OCI-LY1 (cell line): ENCODE measurements at regions not wholly inside any gene's neighbourhood (a gene's known extent, or its start where the extent isn't known, plus 50 kb on each side); places are given as distances from the start of the nearest gene placed in this dataset.

Experiments
- H2AFZ ChIP-seq: fragments of 200-600 bp; sonication (generic), shearing (Covaris generic); 2 replicates; pipeline ENCODE4 v1.6.0; 2014; ENCODE audit warnings: antibody characterized with exemption, mild to moderate bottlenecking, low read length
- H3F3A ChIP-seq: fragments of 200-600 bp; sonication (generic), shearing (Covaris generic); 2 replicates; pipeline ENCODE4 v1.6.0; 2014; ENCODE audit warnings: mild to moderate bottlenecking, antibody characterized with exemption, low read length, moderate library complexity; ENCODE audit not compliant: insufficient read depth
- H3K27ac ChIP-seq: fragments of 200-600 bp; sonication (generic); 2 replicates; pipeline ENCODE4 v1.5.1; 2014; ENCODE audit warnings: low read length, mixed run types, mild to moderate bottlenecking, low read depth; ENCODE audit not compliant: poor library complexity, severe bottlenecking
- H3K27me3 ChIP-seq: fragments of 200-600 bp; sonication (generic); 2 replicates; pipeline ENCODE4 v1.6.0; 2014; ENCODE audit warnings: antibody characterized with exemption, mild to moderate bottlenecking, low read length, moderate library complexity; ENCODE audit not compliant: insufficient read depth
- H3K36me3 ChIP-seq: fragments of 200-600 bp; sonication (generic); 2 replicates; pipeline ENCODE4 v1.6.1; 2014; ENCODE audit warnings: mild to moderate bottlenecking, antibody characterized with exemption, low read length, moderate library complexity, mixed read lengths; ENCODE audit not compliant: insufficient read depth
- H3K4me1 ChIP-seq: fragments of 200-600 bp; sonication (generic); 2 replicates; pipeline ENCODE4 v1.5.1; 2014; ENCODE audit warnings: mild to moderate bottlenecking, low read length, moderate library complexity; ENCODE audit not compliant: insufficient read depth, severe bottlenecking
- H3K4me2 ChIP-seq: fragments of 200-600 bp; sonication (generic), shearing (Covaris generic); 2 replicates; pipeline ENCODE4 v1.6.1; 2014; ENCODE audit warnings: low read length
- H3K4me3 ChIP-seq: fragments of 200-600 bp; sonication (generic); 2 replicates; pipeline ENCODE4 v1.5.1; 2014; ENCODE audit warnings: low read length, low read depth, mild to moderate bottlenecking, mixed read lengths; ENCODE audit not compliant: poor library complexity, severe bottlenecking
- H3K79me2 ChIP-seq: fragments of 200-600 bp; shearing (Covaris generic); 2 replicates; pipeline ENCODE4 v1.6.1; 2016; ENCODE audit warnings: mixed run types, low read length, mixed read lengths; ENCODE audit not compliant: insufficient read depth
- H3K9ac ChIP-seq: fragments of 200-600 bp; sonication (generic), shearing (Covaris generic); 2 replicates; pipeline ENCODE4 v1.6.1; 2014; ENCODE audit warnings: mild to moderate bottlenecking, low read length, mixed read lengths
- H3K9me2 ChIP-seq: fragments of 200-600 bp; sonication (generic), shearing (Covaris generic); 2 replicates; pipeline ENCODE4 v1.6.1; 2014; ENCODE audit warnings: low read depth, mild to moderate bottlenecking, low read length, mixed read lengths
- H3K9me3 ChIP-seq: fragments of 200-600 bp; shearing (Covaris generic); 2 replicates; pipeline ENCODE4 v1.6.1; 2014; ENCODE audit warnings: low read length, mixed read lengths
- H4K20me1 ChIP-seq: fragments of 200-600 bp; sonication (generic), shearing (Covaris generic); 2 replicates; pipeline ENCODE4 v1.6.0; 2016; ENCODE audit warnings: mild to moderate bottlenecking, low read length; ENCODE audit not compliant: insufficient read depth
- CTCF ChIP-seq: fragments of 200-600 bp; sonication (generic), shearing (Covaris generic); IDR thresholded peaks from 2 replicates; pipeline ENCODE4 v1.5.1; 2017; ENCODE audit warnings: mild to moderate bottlenecking, antibody characterized with exemption, low read length, moderate library complexity, mixed read lengths
- EZH2 ChIP-seq: fragments of 200-600 bp; sonication (generic), shearing (Covaris generic); IDR thresholded peaks from 2 replicates; pipeline ENCODE4 v1.8.0; 2017; ENCODE audit warnings: borderline replicate concordance, mixed run types, mild to moderate bottlenecking, antibody characterized with exemption, low read length, moderate library complexity, mixed read lengths

GRCh38 chr9:82332774-82333152, 344.2 kb downstream of the SPATA31D1 start:
- no peaks in the 10 kb centered on the region for H3K27me3 ChIP-seq
- no peak overlapping the region for H3K27ac ChIP-seq
- no peaks in the 10 kb centered on the region for H3K9me2 ChIP-seq
- H3K4me1 ChIP-seq, result peaks cover 15% of the 10 kb centered on the region
- no peak overlapping the region for H3K9ac ChIP-seq
- H3K4me3 ChIP-seq, result no peak overlapping the region
- no peaks in the 10 kb centered on the region for H3K36me3 ChIP-seq
- TF ChIP-seq EZH2 (no peak), CTCF (no peak)
- no peak overlapping the region; the same call in 1 of the 2 replicates for H2AFZ ChIP-seq
- H3K4me2 ChIP-seq, result no peak overlapping the region; the same call in 1 of the 2 replicates
- H4K20me1 ChIP-seq, result no peaks in the 10 kb centered on the region
- no peaks in the 10 kb centered on the region for H3F3A ChIP-seq
- H3K79me2 ChIP-seq, result no peaks in the 10 kb centered on the region
- H3K9me3 ChIP-seq, result no peaks in the 10 kb centered on the region

- H3K9ac ChIP-seq, result no peak overlapping the region
- no peaks in the 10 kb centered on the region for H3K9me2 ChIP-seq
- H3K4me1 ChIP-seq, result peaks cover 20% of the 10 kb centered on the region
- H3K36me3 ChIP-seq, result no peaks in the 10 kb centered on the region
- H2AFZ ChIP-seq, result no peak overlapping the region
- no peaks in the 10 kb centered on the region for H3K27me3 ChIP-seq
- H3K27ac ChIP-seq, result no peak overlapping the region
- TF ChIP-seq CTCF (no peak), EZH2 (no peak)
- H3K4me3 ChIP-seq, result no peak overlapping the region
- no peaks in the 10 kb centered on the region for H3K9me3 ChIP-seq
- no peaks in the 10 kb centered on the region for H3K79me2 ChIP-seq
- H3K4me2 ChIP-seq, result no peak overlapping the region
- H4K20me1 ChIP-seq, result no peaks in the 10 kb centered on the region
- H3F3A ChIP-seq, result no peaks in the 10 kb centered on the region
These were observed 345.1 kb downstream of the SPATA31D1 start for GRCh38 chr9:82333671-82334070.

GRCh38 chr9:82334286-82334685, 345.7 kb downstream of the SPATA31D1 start:
- TF ChIP-seq EZH2 (no peak), CTCF (no peak)
- Histone ChIP-seq H3K4me2 (no peak overlapping the region), H3K4me3 (no peak overlapping the region), H3K9ac (no peak overlapping the region), H3K4me1 (peaks cover 26% of the 10 kb centered on the region), H4K20me1 (no peaks in the 10 kb centered on the region), H3K79me2 (no peaks in the 10 kb centered on the region), H3F3A (no peaks in the 10 kb centered on the region), H3K36me3 (no peaks in the 10 kb centered on the region), H3K9me2 (no peaks in the 10 kb centered on the region), H3K27ac (no peak overlapping the region), H2AFZ (no peak overlapping the region), H3K9me3 (no peaks in the 10 kb centered on the region), H3K27me3 (no peaks in the 10 kb centered on the region)
